ENCODE measurements at regions not wholly inside any gene's neighbourhood (a gene's known extent, or its start where the extent isn't known, plus 50 kb on each side); places are given as distances from the start of the nearest gene placed in this dataset.
"Not testable (repeated sequence)": the region's sequence is repeated elsewhere in the genome, so short reads cannot be mapped to it uniquely, and the experiment has no call there.

- not testable (repeated sequence) for DNase-seq
Observed at GRCh38 chr12:58677833-58678232, 242.5 kb downstream of the LRIG3 start.

- DNase-seq = no peak
Observed at GRCh38 chr12:58678753-58679152, 241.6 kb downstream of the LRIG3 start.

- no peak for DNase-seq
Observed at GRCh38 chr12:58681730-58682129, 238.6 kb downstream of the LRIG3 start.

- no peak for DNase-seq
Observed at GRCh38 chr12:58695263-58695662, 225.0 kb downstream of the LRIG3 start.

GRCh38 chr12:58701536-58701935, 218.8 kb downstream of the LRIG3 start:
- DNase-seq = no peak

- no peak for DNase-seq
Observed at GRCh38 chr12:58703866-58704265, 216.4 kb downstream of the LRIG3 start.

- not testable (repeated sequence) for DNase-seq
Observed at GRCh38 chr12:58704770-58705169, 215.5 kb downstream of the LRIG3 start.

GRCh38 chr12:58710901-58711300, 209.4 kb downstream of the LRIG3 start:
- DNase-seq = no peak

- no peak for DNase-seq
Observed at GRCh38 chr12:58711974-58712373, 208.3 kb downstream of the LRIG3 start.

GRCh38 chr12:58712976-58713375, 207.3 kb downstream of the LRIG3 start:
- no peak for DNase-seq

- DNase-seq = no peak
Observed at GRCh38 chr12:58719161-58719560, 201.1 kb downstream of the LRIG3 start.

GRCh38 chr12:58720421-58720820, 199.9 kb downstream of the LRIG3 start:
- DNase-seq = no peak

- no peak for DNase-seq
Observed at GRCh38 chr12:58725400-58726105, 194.8 kb downstream of the LRIG3 start.

GRCh38 chr12:58727521-58727920, 192.8 kb downstream of the LRIG3 start:
- no peak for DNase-seq

GRCh38 chr12:58728397-58728796, 191.9 kb downstream of the LRIG3 start:
- no peak for DNase-seq

- no peak for DNase-seq
Observed at GRCh38 chr12:58731096-58731495, 189.2 kb downstream of the LRIG3 start.

GRCh38 chr12:58732894-58733293, 187.4 kb downstream of the LRIG3 start:
- DNase-seq = no peak

GRCh38 chr12:58741226-58741625, 179.1 kb downstream of the LRIG3 start:
- DNase-seq = no peak

- no peak for DNase-seq
Observed at GRCh38 chr12:58745348-58746125, 174.8 kb downstream of the LRIG3 start.

GRCh38 chr12:58747533-58747932, 172.8 kb downstream of the LRIG3 start:
- DNase-seq = no peak

- DNase-seq = no peak
Observed at GRCh38 chr12:58750484-58750883, 169.8 kb downstream of the LRIG3 start.

GRCh38 chr12:58757422-58757821, 162.9 kb downstream of the LRIG3 start:
- no peak for DNase-seq

GRCh38 chr12:58759745-58760144, 160.6 kb downstream of the LRIG3 start:
- DNase-seq = not testable (repeated sequence)

- no peak for DNase-seq
Observed at GRCh38 chr12:58761308-58761707, 159.0 kb downstream of the LRIG3 start.

Measured in suppressor macrophage treated with lipopolysaccharide for 4 hours (primary cell).